ENCODE measurements at regions not wholly inside any gene's neighbourhood (a gene's known extent, or its start where the extent isn't known, plus 50 kb on each side); places are given as distances from the start of the nearest gene placed in this dataset.

GRCh38 chr5:122629121-122629677 is 145.7 kb upstream of the SNX2 start:
- TF ChIP-seq KDM2B (CRISPR knock-in tag; IDR thresholded peaks at IDR 0.05), result no peak
- TF ChIP-seq EZH2 (IDR thresholded peaks at IDR 0.05; ENCODE audit: borderline replicate concordance, low read depth, low read length), result no peak
- no peak for TF ChIP-seq SP2 (IDR thresholded peaks at IDR 0.05; ENCODE audit: extremely low read depth, low read depth, low read length, poor library complexity, severe bottlenecking)
- TF ChIP-seq E2F6 (IDR thresholded peaks at IDR 0.05; ENCODE audit: borderline replicate concordance in 1 of 2, extremely low read depth in 1 of 2, insufficient read depth in 1 of 2, insufficient read length in 1 of 2, low read depth in 1 of 2, low read length in 1 of 2, poor library complexity in 1 of 2, severe bottlenecking in 1 of 2), result no peak
- no peak for TF ChIP-seq CTCF (IDR thresholded peaks at IDR 0.05 in 2 of 3, conservative IDR thresholded peaks at IDR 0.05 in 1 of 3; ENCODE audit: insufficient read depth in 2 of 3, low read depth in 1 of 3, low read length in 3 of 3)
- no peak for TF ChIP-seq MEF2D (tag; conservative IDR thresholded peaks at IDR 0.05; ENCODE audit: low read depth)
- no peak for TF ChIP-seq POLR2A (conservative IDR thresholded peaks at IDR 0.05)
- no peak for TF ChIP-seq OTX1 (CRISPR knock-in tag; IDR thresholded peaks at IDR 0.05)
- no peak for TF ChIP-seq NBN (IDR thresholded peaks at IDR 0.05; ENCODE audit: low read depth)
- TF ChIP-seq EP300 (IDR thresholded peaks at IDR 0.05; ENCODE audit: low read length), result no peak
- TF ChIP-seq NFXL1 (CRISPR knock-in tag; IDR thresholded peaks at IDR 0.05), result no peak
- TF ChIP-seq ARID1B (IDR thresholded peaks at IDR 0.05), result no peak
- no peak for TF ChIP-seq ZNF133 (CRISPR knock-in tag; IDR thresholded peaks at IDR 0.05)
- no peak for TF ChIP-seq MYC (IDR thresholded peaks at IDR 0.05; ENCODE audit: low read depth, low read length)
- TF ChIP-seq MYC (CRISPR knock-in tag; IDR thresholded peaks at IDR 0.05; ENCODE audit: borderline replicate concordance, low read depth), result no peak
